Peyer's patch (tissue), 4 donors: ENCODE measurements at regions not wholly inside any gene's neighbourhood (a gene's known extent, or its start where the extent isn't known, plus 50 kb on each side); places are given as distances from the start of the nearest gene placed in this dataset.

Source experiments
- DNase-seq, 3 donors: peaks; one replicate each; pipeline ENCODE4 v3.0.0-alpha.2; 2017 to 2019
- H3K27ac ChIP-seq, 4 donors: fragments of 200-600 bp; sonication (generic); one replicate each; pipeline ENCODE4 v1.5.1; 2016 to 2019
- H3K27me3 ChIP-seq, 2 donors: fragments of 200-600 bp; sonication (generic); one replicate each; pipeline ENCODE4 v1.5.1; 2019
- H3K36me3 ChIP-seq, 3 donors: fragments of 200-600 bp; sonication (generic); one replicate each; pipeline ENCODE4 v1.5.1; 2016 to 2019
- H3K4me1 ChIP-seq, 4 donors: fragments of 200-600 bp; sonication (generic); one replicate each; pipeline ENCODE4 v1.5.1; 2016 to 2019
- H3K4me3 ChIP-seq, 4 donors: fragments of 200-600 bp; sonication (generic); 1 replicate in 3 of 4; 2 replicates in 1 of 4; pipeline ENCODE4 v1.5.1; 2016 to 2019; ENCODE audit warnings: mild to moderate bottlenecking in 1 of 4
- H3K9me3 ChIP-seq, 4 donors: fragments of 200-600 bp; sonication (generic); one replicate each; pipeline ENCODE4 v1.5.1; 2016 to 2019; ENCODE audit warnings: mild to moderate bottlenecking in 1 of 4
- POLR2A ChIP-seq, 2 donors: fragments of 450-650 bp; IDR thresholded peaks; one replicate each; pipeline ENCODE4 v1.5.1; 2017; ENCODE audit warnings: antibody characterized with exemption in 2 of 2, mild to moderate bottlenecking in 2 of 2, moderate library complexity in 2 of 2
- small RNA-seq, 2 donors: library from RNA; depleted of rRNA; stranded (forward); fragments of <200 nt; gene quantifications; one replicate each; pipeline ENCODE3, GENCODE V24; 2016
- TF ChIP-seq, protein P1 (sequence below), 6 experiments: fragments of 450-650 bp in 4 of 6; fragments of 200-600 bp in 2 of 6; sonication (generic) in 1 of 6; IDR thresholded peaks; one replicate each; pipeline ENCODE4 v1.5.1; 2017 to 2019; ENCODE audit warnings: antibody characterized with exemption in 6 of 6, mild to moderate bottlenecking in 3 of 6, moderate library complexity in 1 of 6

DNA sequence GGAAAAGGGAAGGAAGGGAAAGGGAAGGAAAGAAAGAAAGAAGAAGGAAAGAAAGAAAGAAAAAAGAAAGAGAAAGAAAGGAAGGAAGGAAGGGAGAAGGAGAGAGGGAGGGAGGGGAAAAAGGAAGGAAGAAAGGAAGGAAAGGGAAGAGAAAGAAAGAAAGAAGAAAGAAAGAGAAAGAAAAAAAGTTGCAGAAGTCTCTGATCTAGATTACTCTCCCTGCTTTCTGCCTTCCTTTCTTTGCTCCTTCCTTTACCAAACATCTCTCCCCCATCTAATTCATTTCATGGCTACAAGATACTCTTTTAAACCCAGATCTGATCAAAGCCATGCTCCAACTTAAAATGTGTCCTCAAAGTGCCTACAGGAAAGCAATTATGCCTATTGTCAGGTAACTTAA is 148.6 kb downstream of the KIT start:
- Histone ChIP-seq H3K4me3 (no peak overlapping the region), H3K4me1 (no peaks in the 10 kb centered on the region), H3K36me3 (no peaks in the 10 kb centered on the region), H3K27me3 (no peaks in the 10 kb centered on the region), H3K27ac (no peak overlapping the region), H3K9me3 (no peaks in the 10 kb centered on the region)
- DNase-seq, result no peak
- TF ChIP-seq POLR2A (IDR thresholded peaks at IDR 0.05), result no peak
- TF ChIP-seq, protein P1, sequence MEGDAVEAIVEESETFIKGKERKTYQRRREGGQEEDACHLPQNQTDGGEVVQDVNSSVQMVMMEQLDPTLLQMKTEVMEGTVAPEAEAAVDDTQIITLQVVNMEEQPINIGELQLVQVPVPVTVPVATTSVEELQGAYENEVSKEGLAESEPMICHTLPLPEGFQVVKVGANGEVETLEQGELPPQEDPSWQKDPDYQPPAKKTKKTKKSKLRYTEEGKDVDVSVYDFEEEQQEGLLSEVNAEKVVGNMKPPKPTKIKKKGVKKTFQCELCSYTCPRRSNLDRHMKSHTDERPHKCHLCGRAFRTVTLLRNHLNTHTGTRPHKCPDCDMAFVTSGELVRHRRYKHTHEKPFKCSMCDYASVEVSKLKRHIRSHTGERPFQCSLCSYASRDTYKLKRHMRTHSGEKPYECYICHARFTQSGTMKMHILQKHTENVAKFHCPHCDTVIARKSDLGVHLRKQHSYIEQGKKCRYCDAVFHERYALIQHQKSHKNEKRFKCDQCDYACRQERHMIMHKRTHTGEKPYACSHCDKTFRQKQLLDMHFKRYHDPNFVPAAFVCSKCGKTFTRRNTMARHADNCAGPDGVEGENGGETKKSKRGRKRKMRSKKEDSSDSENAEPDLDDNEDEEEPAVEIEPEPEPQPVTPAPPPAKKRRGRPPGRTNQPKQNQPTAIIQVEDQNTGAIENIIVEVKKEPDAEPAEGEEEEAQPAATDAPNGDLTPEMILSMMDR (IDR thresholded peaks at IDR 0.05), result no peak

- no peaks in the 10 kb centered on the region for H3K4me1 ChIP-seq
- no peaks in the 10 kb centered on the region for H3K9me3 ChIP-seq
- no peaks in the 10 kb centered on the region for H3K36me3 ChIP-seq
- H3K4me3 ChIP-seq, result no peak overlapping the region
- no peak for DNase-seq
- no peak overlapping the region for H3K27ac ChIP-seq
- no peak for TF ChIP-seq POLR2A (IDR thresholded peaks at IDR 0.05)
- TF ChIP-seq, protein P1 (IDR thresholded peaks at IDR 0.05), result no peak
- no peaks in the 10 kb centered on the region for H3K27me3 ChIP-seq
Measured at GRCh38 chr4:54802336-54802735, 144.6 kb downstream of the KIT start.

GRCh38 chr4:54800831-54801530 is 143.2 kb downstream of the KIT start:
- Histone ChIP-seq H3K36me3 (no peaks in the 10 kb centered on the region), H3K4me1 (no peaks in the 10 kb centered on the region), H3K4me3 (no peak overlapping the region), H3K27me3 (no peaks in the 10 kb centered on the region), H3K27ac (no peak overlapping the region), H3K9me3 (no peaks in the 10 kb centered on the region)
- TF ChIP-seq POLR2A (IDR thresholded peaks at IDR 0.05), result no peak
- TF ChIP-seq, protein P1 (IDR thresholded peaks at IDR 0.05), result no peak
- DNase-seq, result no peak

- H3K27ac ChIP-seq, result no peak overlapping the region
- TF ChIP-seq, protein P1 (IDR thresholded peaks at IDR 0.05), result no peak
- TF ChIP-seq POLR2A (IDR thresholded peaks at IDR 0.05), result no peak
- H3K36me3 ChIP-seq, result no peaks in the 10 kb centered on the region
- no peaks in the 10 kb centered on the region for H3K9me3 ChIP-seq
- H3K27me3 ChIP-seq, result no peaks in the 10 kb centered on the region
- no peak overlapping the region for H3K4me3 ChIP-seq
- no peak for DNase-seq
- H3K4me1 ChIP-seq, result no peaks in the 10 kb centered on the region
Measured at GRCh38 chr4:54794579-54794978, 136.8 kb downstream of the KIT start.

DNA sequence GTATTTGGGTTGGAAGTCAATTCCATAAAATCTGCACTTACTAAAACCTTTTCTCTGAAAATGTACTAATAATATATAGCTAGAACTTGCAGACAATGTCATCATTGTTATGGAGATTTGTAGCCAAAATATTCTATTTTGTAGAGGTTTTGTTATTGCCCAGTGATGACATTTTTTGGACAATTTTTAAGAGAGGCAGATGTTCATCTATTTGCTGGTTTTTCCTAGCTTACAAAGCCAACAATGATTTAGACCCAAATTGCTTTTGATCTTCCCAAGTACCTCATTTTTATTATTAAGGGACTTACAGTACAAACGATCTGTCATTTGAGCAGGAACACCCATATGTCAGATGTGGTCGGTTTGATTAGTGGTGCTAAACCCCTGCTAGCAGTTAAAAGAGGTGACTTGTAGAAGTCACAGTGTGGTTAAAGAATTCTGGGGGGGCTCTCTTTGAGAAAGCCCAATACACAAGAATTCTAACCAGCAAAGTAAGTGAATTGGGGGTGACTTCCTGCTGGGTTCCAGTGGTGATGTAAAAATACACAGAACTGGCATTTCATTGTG is 136.2 kb downstream of the KIT start:
- DNase-seq, result no peak
- Histone ChIP-seq H3K36me3 (no peaks in the 10 kb centered on the region), H3K4me1 (no peaks in the 10 kb centered on the region), H3K27me3 (no peaks in the 10 kb centered on the region), H3K4me3 (no peak overlapping the region), H3K27ac (no peak overlapping the region), H3K9me3 (no peaks in the 10 kb centered on the region)
- TF ChIP-seq POLR2A (IDR thresholded peaks at IDR 0.05), result no peak
- TF ChIP-seq, protein P1 (IDR thresholded peaks at IDR 0.05), result no peak

Small RNA genes lying in the stretch of these regions (small RNA-seq; reads per million reads assigned to genes)
- 0 reads per million in 2 donors for gene RPL38P3
